IMR-90 (cell line): ENCODE measurements at regions not wholly inside any gene's neighbourhood (a gene's known extent, or its start where the extent isn't known, plus 50 kb on each side); places are given as distances from the start of the nearest gene placed in this dataset.

Source experiments
- ATAC-seq: fragments of 200-7000 bp; cut with Tn5 transposase; 2 replicates; pipeline ENCODE4 v1.9.1; 2020; ENCODE audit warnings: low read depth, mild to moderate bottlenecking, moderate library complexity
- BruUV-seq: library from RNA; stranded (reverse); fragments of 400-500 nt; replicated peaks from 2 replicates; lab custom pipeline; 2021; lab: Mats Ljungman, UMichigan
- CTCF ChIA-PET: fragments of 300-600 bp; formaldehyde crosslinking; extraction: SDS; loops from one replicate; lab custom pipeline; 2021; ENCODE audit warnings: antibody characterized with exemption; lab: Yijun Ruan, JAX
- POLR2A ChIA-PET: fragments of 300-600 bp; sonication (Branson Sonifier 250); formaldehyde crosslinking; loops from one replicate; lab custom pipeline; 2022; ENCODE audit warnings: antibody characterized with exemption; ENCODE audit not compliant: unreplicated experiment; lab: Charles Lee
- DNase-seq: peaks from one replicate; pipeline ENCODE4 v3.0.0; 2013
- H2AFZ ChIP-seq: replicated peaks from 2 replicates; pipeline ENCODE3; 2013; ENCODE audit warnings: low read length, mild to moderate bottlenecking; ENCODE audit not compliant: poor library complexity
- H2AK5ac ChIP-seq: 2 replicates; pipeline ENCODE4 v1.6.1; 2013; ENCODE audit warnings: low read depth, low read length, inconsistent platforms
- H2AK9ac ChIP-seq: replicated peaks from 2 replicates; pipeline ENCODE3; 2013; ENCODE audit warnings: mild to moderate bottlenecking, low read depth, low read length, moderate library complexity; ENCODE audit not compliant: poor library complexity
- H2BK120ac ChIP-seq: 2 replicates; pipeline ENCODE4 v1.6.1; 2013; ENCODE audit warnings: low read depth, low read length, inconsistent platforms
- H2BK15ac ChIP-seq: 3 replicates; pipeline ENCODE4 v1.6.1; 2013; ENCODE audit warnings: low read depth, low read length, inconsistent platforms
- H2BK20ac ChIP-seq: 2 replicates; pipeline ENCODE4 v1.6.1; 2013; ENCODE audit warnings: low read depth, mild to moderate bottlenecking, inconsistent platforms, low read length, moderate library complexity
- H2BK5ac ChIP-seq: 2 replicates; pipeline ENCODE4 v1.6.1; 2013; ENCODE audit warnings: mild to moderate bottlenecking, low read depth, low read length, inconsistent platforms; ENCODE audit not compliant: poor library complexity, severe bottlenecking
- H3K14ac ChIP-seq: replicated peaks from 2 replicates; pipeline ENCODE4 v1.6.1; 2013; ENCODE audit warnings: low read depth, low read length, inconsistent platforms
- H3K18ac ChIP-seq: 2 replicates; pipeline ENCODE4 v1.6.1; 2013; ENCODE audit warnings: low read depth, low read length, control low read depth
- H3K23ac ChIP-seq: 2 replicates; pipeline ENCODE4 v1.6.1; 2013; ENCODE audit warnings: low read depth, low read length, inconsistent platforms
- H3K27ac ChIP-seq: 2 replicates; pipeline ENCODE4 v1.5.1; 2013; ENCODE audit warnings: mild to moderate bottlenecking, control low read depth, low read length; ENCODE audit not compliant: insufficient read depth
- H3K27me3 ChIP-seq: 2 replicates; pipeline ENCODE4 v1.6.1; 2013; ENCODE audit warnings: low read length; ENCODE audit not compliant: control insufficient read depth, insufficient read depth
- H3K36me3 ChIP-seq: 2 replicates; pipeline ENCODE4 v1.6.1; 2013; ENCODE audit warnings: low read length, mixed read lengths; ENCODE audit not compliant: control insufficient read depth, insufficient read depth
- H3K4ac ChIP-seq: 2 replicates; pipeline ENCODE4 v1.6.1; 2013; ENCODE audit warnings: low read depth, low read length, inconsistent platforms
- H3K4me1 ChIP-seq: 2 replicates; pipeline ENCODE4 v1.6.1; 2013; ENCODE audit warnings: low read length, mixed read lengths; ENCODE audit not compliant: control insufficient read depth, insufficient read depth
- H3K4me2 ChIP-seq: 2 replicates; pipeline ENCODE4 v1.6.1; 2013; ENCODE audit warnings: low read depth, mild to moderate bottlenecking, control low read depth, low read length, moderate library complexity
- H3K4me3 ChIP-seq: 2 replicates; pipeline ENCODE4 v1.5.1; 2013; ENCODE audit warnings: low read depth, mild to moderate bottlenecking, control low read depth, low read length, moderate library complexity; ENCODE audit not compliant: insufficient read depth
- H3K56ac ChIP-seq: 2 replicates; pipeline ENCODE4 v1.6.1; 2013; ENCODE audit warnings: low read length, inconsistent platforms; ENCODE audit not compliant: insufficient read depth; ENCODE audit errors: extremely low read depth
- H3K79me1 ChIP-seq, 2 experiments: 2 replicates each; pipeline ENCODE4 v1.6.1; 2013; ENCODE audit warnings: low read length in 2 of 2, inconsistent platforms in 1 of 2, low read depth in 1 of 2
- H3K9ac ChIP-seq: 2 replicates; pipeline ENCODE4 v1.6.1; 2013; ENCODE audit warnings: low read depth, low read length, control low read depth
- H3K9me1 ChIP-seq: 2 replicates; pipeline ENCODE4 v1.6.1; 2013; ENCODE audit warnings: low read length, inconsistent platforms; ENCODE audit not compliant: insufficient read depth
- H3K9me3 ChIP-seq: 2 replicates; pipeline ENCODE4 v1.6.1; 2013; ENCODE audit warnings: low read length; ENCODE audit not compliant: control insufficient read depth, insufficient read depth
- H4K20me1 ChIP-seq: 2 replicates; pipeline ENCODE4 v1.6.1; 2013; ENCODE audit warnings: low read length, inconsistent platforms; ENCODE audit not compliant: insufficient read depth
- H4K5ac ChIP-seq: 2 replicates; pipeline ENCODE4 v1.6.1; 2013; ENCODE audit warnings: mild to moderate bottlenecking, low read depth, low read length, control low read depth
- H4K8ac ChIP-seq, 2 experiments: 2 replicates each; pipeline ENCODE4 v1.6.1; 2013; ENCODE audit warnings: low read depth in 2 of 2, low read length in 2 of 2, control low read depth in 1 of 2, inconsistent platforms in 1 of 2
- H4K91ac ChIP-seq: 2 replicates; pipeline ENCODE4 v1.6.1; 2013; ENCODE audit warnings: low read depth, low read length, inconsistent platforms; ENCODE audit not compliant: insufficient read depth
- BHLHE40 ChIP-seq: fragments of 150-350 bp; IDR thresholded peaks from 2 replicates; pipeline ENCODE4 v1.6.1; 2016; ENCODE audit warnings: mild to moderate bottlenecking, low read depth, low read length
- CEBPB ChIP-seq: IDR thresholded peaks from 2 replicates; pipeline ENCODE4 v1.6.1; 2012; ENCODE audit warnings: low read depth, low read length, improper control_type of control experiment
- CHD1 ChIP-seq: IDR thresholded peaks from 2 replicates; pipeline ENCODE4 v1.6.1; 2012; ENCODE audit warnings: low read depth, low read length, improper control_type of control experiment
- FOS ChIP-seq: fragments of 150-350 bp; IDR thresholded peaks from 2 replicates; pipeline ENCODE4 v1.6.1; 2016; ENCODE audit warnings: low read depth, low read length
- MAFK ChIP-seq: IDR thresholded peaks from 2 replicates; pipeline ENCODE4 v1.6.1; 2012; ENCODE audit warnings: low read depth, low read length, improper control_type of control experiment
- MAZ ChIP-seq: IDR thresholded peaks from 2 replicates; pipeline ENCODE4 v1.6.1; 2012; ENCODE audit warnings: low read depth, mild to moderate bottlenecking, low read length, improper control_type of control experiment, moderate library complexity, borderline replicate concordance
- MXI1 ChIP-seq: IDR thresholded peaks from 2 replicates; pipeline ENCODE4 v1.6.1; 2012; ENCODE audit warnings: low read depth, mild to moderate bottlenecking, low read length, moderate library complexity, borderline replicate concordance
- NFE2L2 ChIP-seq: fragments of 150-350 bp; IDR thresholded peaks from 2 replicates; pipeline ENCODE4 v1.6.1; 2016; ENCODE audit warnings: low read depth, mild to moderate bottlenecking, low read length
- POLR2A ChIP-seq: IDR thresholded peaks from 2 replicates; pipeline ENCODE4 v1.6.1; 2012; ENCODE audit warnings: mild to moderate bottlenecking, low read depth, low read length
- RAD21 ChIP-seq: IDR thresholded peaks from 2 replicates; pipeline ENCODE4 v1.6.1; 2012; ENCODE audit warnings: low read length, improper control_type of control experiment
- RCOR1 ChIP-seq: IDR thresholded peaks from 2 replicates; pipeline ENCODE4 v1.6.1; 2012; ENCODE audit warnings: mild to moderate bottlenecking, low read length, improper control_type of control experiment; ENCODE audit not compliant: insufficient replicate concordance
- RFX5 ChIP-seq: IDR thresholded peaks from 2 replicates; pipeline ENCODE4 v1.8.0; 2012; ENCODE audit warnings: low read depth, mild to moderate bottlenecking, low read length, moderate library complexity
- SMC3 ChIP-seq: fragments of 150-350 bp; IDR thresholded peaks from 2 replicates; pipeline ENCODE4 v1.6.1; 2016; ENCODE audit warnings: low read depth, mild to moderate bottlenecking, antibody characterized with exemption, low read length, moderate library complexity
- WGBS, 2 experiments: methylation state at CpG; one replicate each; pipeline versions ENCODE4 v1.1.5 to v1.1.7; 2013; ENCODE audit warnings: missing lambda C conversion rate in 2 of 2; ENCODE audit not compliant: insufficient read length in 1 of 2; ENCODE audit errors: extremely low coverage in 2 of 2; 5-methylcytosine and 5-hydroxymethylcytosine counted together
- dilution Hi-C: fragments of 300-500 bp; cut with HindIII; formaldehyde crosslinking; loops from one replicate; pipeline ENCODE4 v1.14.3; 2018; ENCODE audit warnings: low sequenced_read_pairs; ENCODE audit not compliant: unreplicated experiment
- in situ Hi-C: fragments of 300-500 bp; cut with MboI; formaldehyde crosslinking; loops from 3 replicates; pipeline ENCODE4 v1.14.3; 2019; ENCODE audit warnings: low sequenced_read_pairs, inconsistent platforms, mixed read lengths
- intact Hi-C: fragments of 100-400 bp; cut with micrococcal nuclease; formaldehyde crosslinking; loops from 2 replicates; pipeline ENCODE4 v1.10.0; 2022
- TF ChIP-seq, protein P1 (sequence below): conservative IDR thresholded peaks from 2 replicates; pipeline ENCODE4 v1.5.1; 2012; ENCODE audit warnings: mild to moderate bottlenecking, low read depth, low read length, improper control_type of control experiment
- TF ChIP-seq, protein P2 (sequence below): fragments of 150-350 bp; IDR thresholded peaks from 2 replicates; pipeline ENCODE4 v1.6.1; 2016; ENCODE audit warnings: low read depth, mild to moderate bottlenecking, low read length, moderate library complexity, borderline replicate concordance
- TF ChIP-seq, protein P3 (sequence below): fragments of 150-350 bp; IDR thresholded peaks from 2 replicates; pipeline ENCODE4 v1.6.1; 2017; ENCODE audit warnings: mild to moderate bottlenecking, antibody characterized with exemption, low read length, low read depth

DNA sequence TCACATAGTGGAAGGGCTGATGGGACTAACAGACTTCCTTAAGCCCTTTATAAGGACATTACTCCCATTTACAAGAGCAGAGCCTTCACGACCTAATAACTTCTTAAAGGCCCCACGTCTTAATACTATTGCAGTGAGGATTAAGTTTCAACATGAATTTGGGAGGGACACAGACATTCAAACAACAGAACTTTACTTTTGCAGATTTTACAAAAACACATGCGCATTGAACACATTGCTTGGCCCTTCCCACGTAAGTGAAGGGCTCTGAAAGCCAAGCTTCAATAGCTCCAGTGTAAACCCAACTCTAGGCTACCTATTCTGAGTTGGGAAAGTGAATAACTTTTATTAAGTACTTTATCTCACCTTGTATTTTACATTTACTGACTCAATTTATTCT, 53.8 kb upstream of the DNAH5 start:
- peak overlapping the region; percentile 62; the same call in 1 of the 2 replicates for H2AK5ac ChIP-seq
- H3K56ac ChIP-seq, result no peak overlapping the region
- H3K27ac ChIP-seq, result peak overlapping the region; percentile 26; the same call in 1 of the 2 replicates
- peak overlapping the region; percentile 31 for H4K5ac ChIP-seq
- 0 out of 2 replicates have a peak overlapping the region, but pooled peaks have one; percentile 23 for H4K91ac ChIP-seq
- peak overlapping the region; percentile 59; the same call in 1 of the 2 replicates for H2BK20ac ChIP-seq
- TF ChIP-seq MXI1, result no peak
- no peak for TF ChIP-seq RCOR1
- TF ChIP-seq, protein P1, sequence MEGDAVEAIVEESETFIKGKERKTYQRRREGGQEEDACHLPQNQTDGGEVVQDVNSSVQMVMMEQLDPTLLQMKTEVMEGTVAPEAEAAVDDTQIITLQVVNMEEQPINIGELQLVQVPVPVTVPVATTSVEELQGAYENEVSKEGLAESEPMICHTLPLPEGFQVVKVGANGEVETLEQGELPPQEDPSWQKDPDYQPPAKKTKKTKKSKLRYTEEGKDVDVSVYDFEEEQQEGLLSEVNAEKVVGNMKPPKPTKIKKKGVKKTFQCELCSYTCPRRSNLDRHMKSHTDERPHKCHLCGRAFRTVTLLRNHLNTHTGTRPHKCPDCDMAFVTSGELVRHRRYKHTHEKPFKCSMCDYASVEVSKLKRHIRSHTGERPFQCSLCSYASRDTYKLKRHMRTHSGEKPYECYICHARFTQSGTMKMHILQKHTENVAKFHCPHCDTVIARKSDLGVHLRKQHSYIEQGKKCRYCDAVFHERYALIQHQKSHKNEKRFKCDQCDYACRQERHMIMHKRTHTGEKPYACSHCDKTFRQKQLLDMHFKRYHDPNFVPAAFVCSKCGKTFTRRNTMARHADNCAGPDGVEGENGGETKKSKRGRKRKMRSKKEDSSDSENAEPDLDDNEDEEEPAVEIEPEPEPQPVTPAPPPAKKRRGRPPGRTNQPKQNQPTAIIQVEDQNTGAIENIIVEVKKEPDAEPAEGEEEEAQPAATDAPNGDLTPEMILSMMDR, result no peak
- no peak for TF ChIP-seq POLR2A
- TF ChIP-seq, protein P2, sequence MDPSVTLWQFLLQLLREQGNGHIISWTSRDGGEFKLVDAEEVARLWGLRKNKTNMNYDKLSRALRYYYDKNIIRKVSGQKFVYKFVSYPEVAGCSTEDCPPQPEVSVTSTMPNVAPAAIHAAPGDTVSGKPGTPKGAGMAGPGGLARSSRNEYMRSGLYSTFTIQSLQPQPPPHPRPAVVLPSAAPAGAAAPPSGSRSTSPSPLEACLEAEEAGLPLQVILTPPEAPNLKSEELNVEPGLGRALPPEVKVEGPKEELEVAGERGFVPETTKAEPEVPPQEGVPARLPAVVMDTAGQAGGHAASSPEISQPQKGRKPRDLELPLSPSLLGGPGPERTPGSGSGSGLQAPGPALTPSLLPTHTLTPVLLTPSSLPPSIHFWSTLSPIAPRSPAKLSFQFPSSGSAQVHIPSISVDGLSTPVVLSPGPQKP, result no peak
- no peak for TF ChIP-seq BHLHE40
- TF ChIP-seq NFE2L2, result no peak
- TF ChIP-seq CHD1, result no peak
- no peak for TF ChIP-seq MAZ
- TF ChIP-seq, protein P3, sequence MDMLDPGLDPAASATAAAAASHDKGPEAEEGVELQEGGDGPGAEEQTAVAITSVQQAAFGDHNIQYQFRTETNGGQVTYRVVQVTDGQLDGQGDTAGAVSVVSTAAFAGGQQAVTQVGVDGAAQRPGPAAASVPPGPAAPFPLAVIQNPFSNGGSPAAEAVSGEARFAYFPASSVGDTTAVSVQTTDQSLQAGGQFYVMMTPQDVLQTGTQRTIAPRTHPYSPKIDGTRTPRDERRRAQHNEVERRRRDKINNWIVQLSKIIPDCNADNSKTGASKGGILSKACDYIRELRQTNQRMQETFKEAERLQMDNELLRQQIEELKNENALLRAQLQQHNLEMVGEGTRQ, result no peak
- TF ChIP-seq RFX5, result no peak
- no peak for TF ChIP-seq CEBPB
- no peak for TF ChIP-seq RAD21
- TF ChIP-seq MAFK, result no peak
- no peak for TF ChIP-seq SMC3
- no peak for TF ChIP-seq FOS
- no peaks in the 10 kb centered on the region for H3K27me3 ChIP-seq
- no peak overlapping the region; the same call in 1 of the 2 replicates for H3K23ac ChIP-seq
- H3K4me1 ChIP-seq, result peaks cover 24% of the 10 kb centered on the region
- H3K4ac ChIP-seq, result no peak overlapping the region; the same call in 1 of the 2 replicates
- no CpG with 5 or more reads among the region's 4 CpGs for WGBS, 2 experiments
- no peak overlapping the region for H3K4me3 ChIP-seq
- H2AK9ac ChIP-seq, result no peak overlapping the region
- H3K14ac ChIP-seq, result 0 out of 2 replicates have a peak overlapping the region, but pooled peaks have one; percentile 71
- ChIA-PET POLR2A (no interaction called here), CTCF (no interaction called here)
- H3K9ac ChIP-seq, result no peak overlapping the region
- peak overlapping the region; percentile 15 for H2BK5ac ChIP-seq
- in situ Hi-C loops, result loop anchor here (25.0 kb wide), 1 partner anchor 664 kb away; the partner anchor contains the start of gene OTULIN
- peaks cover 16% of the 10 kb centered on the region for H3K9me1 ChIP-seq
- DNase-seq (no peak), ATAC-seq (no peak)
- peak overlapping the region; percentile 28; the same call in 1 of the 2 replicates for H3K18ac ChIP-seq
- H3K9me3 ChIP-seq, result peaks cover 2% of the 10 kb centered on the region; the same call in 1 of the 2 replicates
- H4K20me1 ChIP-seq, result no peaks in the 10 kb centered on the region
- intact Hi-C loops, result loop anchor here (5.0 kb wide), 1 partner anchor 99 kb away; no protein-coding TSS in a partner anchor
- H2AFZ ChIP-seq, result no peak overlapping the region
- H4K8ac ChIP-seq, result no peak overlapping the region
- peaks cover under 1% of the 10 kb centered on the region; the same call in 1 of the 2 replicates for H3K36me3 ChIP-seq
- H2BK120ac ChIP-seq, result peak overlapping the region; percentile 56; the same call in 1 of the 2 replicates
- BruUV-seq, result no TSS peak
- peaks cover 35 to 75% of the 10 kb centered on the region in 2 experiments for H3K79me1 ChIP-seq
- H3K4me2 ChIP-seq, result no peak overlapping the region
- H2BK15ac ChIP-seq, result peak overlapping the region; percentile 83; the same call in 2 of the 3 replicates
- dilution Hi-C loops, result no loop called here
